ENCODE measurements at regions not wholly inside any gene's neighbourhood (a gene's known extent, or its start where the extent isn't known, plus 50 kb on each side); places are given as distances from the start of the nearest gene placed in this dataset.

DNA sequence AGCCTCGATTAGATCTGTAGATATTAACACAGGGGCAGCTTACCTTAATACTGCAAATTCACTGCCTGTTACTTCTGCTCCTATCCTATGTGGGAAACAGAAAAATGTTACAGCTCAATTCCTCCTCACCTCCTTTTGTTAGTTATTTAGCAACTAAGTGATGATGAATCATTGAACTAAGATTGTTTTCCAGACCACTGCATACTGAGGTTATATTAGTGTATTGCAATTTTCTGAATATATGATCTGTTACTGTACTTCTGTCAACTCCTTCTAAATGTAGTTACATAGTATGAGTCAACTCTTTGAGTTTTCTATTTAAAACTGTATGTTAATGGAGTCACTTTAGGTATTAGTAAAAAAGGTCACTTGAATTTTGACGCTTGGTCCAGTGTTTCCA lies 331.5 kb upstream of the SLCO3A1 start:
- DNase-seq (ENCODE audit: low spot score), result no peak

- DNase-seq (ENCODE audit: low spot score), result peak; percentile 13
Observed at GRCh38 chr15:91522605-91523332, 330.7 kb upstream of the SLCO3A1 start.

DNA sequence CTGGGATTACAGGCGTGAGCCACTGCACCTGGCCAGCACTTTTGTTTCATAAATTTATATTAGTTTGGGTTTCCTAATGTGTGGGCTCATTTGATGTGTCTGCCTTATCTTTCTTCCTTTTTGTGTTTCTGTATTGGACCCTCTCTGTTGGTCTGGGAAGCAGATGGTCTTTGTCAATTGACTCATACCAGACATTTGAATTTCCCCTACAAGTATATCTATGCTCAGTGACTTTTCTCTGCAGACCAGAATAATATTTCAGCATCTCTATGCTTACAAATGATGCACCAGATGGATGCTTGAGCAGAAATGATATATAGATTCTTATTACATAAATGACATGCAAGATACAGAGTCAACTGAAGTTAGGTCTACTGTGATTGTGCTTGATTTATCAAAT lies 329.9 kb upstream of the SLCO3A1 start:
- DNase-seq (ENCODE audit: low spot score), result no peak

- no peak for DNase-seq (ENCODE audit: low spot score)
Observed at GRCh38 chr15:91524534-91524933, 329.0 kb upstream of the SLCO3A1 start.

DNA sequence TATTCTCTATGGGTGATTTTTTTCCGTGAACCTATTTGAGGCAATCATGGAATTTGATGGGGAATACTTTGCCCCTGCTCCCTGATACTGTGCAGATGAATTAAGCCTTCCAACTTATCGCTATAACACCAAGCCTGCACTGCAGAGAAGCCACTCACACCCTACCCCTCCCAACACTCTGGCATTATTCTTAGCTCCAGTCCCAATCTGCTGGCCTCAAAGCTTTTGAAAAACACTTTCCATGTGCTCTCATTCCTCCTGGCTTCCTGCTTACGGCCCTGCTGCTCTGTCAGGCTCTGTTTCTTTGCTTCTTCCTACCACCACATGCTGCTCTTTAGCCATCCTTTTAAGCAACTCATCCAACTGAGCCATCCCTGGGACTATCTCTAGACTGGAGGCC lies 327.8 kb upstream of the SLCO3A1 start:
- no peak for DNase-seq (ENCODE audit: low spot score)

- DNase-seq (ENCODE audit: low spot score), result no peak
Observed at GRCh38 chr15:91526424-91526823, 327.1 kb upstream of the SLCO3A1 start.

- no peak for DNase-seq (ENCODE audit: low spot score)
Observed at GRCh38 chr15:91528801-91529200, 324.7 kb upstream of the SLCO3A1 start.

GRCh38 chr15:91529534-91529933 lies 324.0 kb upstream of the SLCO3A1 start:
- peak; percentile 18 for DNase-seq (ENCODE audit: low spot score)

- no peak for DNase-seq (ENCODE audit: low spot score)
Observed at GRCh38 chr15:91530279-91530678, 323.2 kb upstream of the SLCO3A1 start.

DNA sequence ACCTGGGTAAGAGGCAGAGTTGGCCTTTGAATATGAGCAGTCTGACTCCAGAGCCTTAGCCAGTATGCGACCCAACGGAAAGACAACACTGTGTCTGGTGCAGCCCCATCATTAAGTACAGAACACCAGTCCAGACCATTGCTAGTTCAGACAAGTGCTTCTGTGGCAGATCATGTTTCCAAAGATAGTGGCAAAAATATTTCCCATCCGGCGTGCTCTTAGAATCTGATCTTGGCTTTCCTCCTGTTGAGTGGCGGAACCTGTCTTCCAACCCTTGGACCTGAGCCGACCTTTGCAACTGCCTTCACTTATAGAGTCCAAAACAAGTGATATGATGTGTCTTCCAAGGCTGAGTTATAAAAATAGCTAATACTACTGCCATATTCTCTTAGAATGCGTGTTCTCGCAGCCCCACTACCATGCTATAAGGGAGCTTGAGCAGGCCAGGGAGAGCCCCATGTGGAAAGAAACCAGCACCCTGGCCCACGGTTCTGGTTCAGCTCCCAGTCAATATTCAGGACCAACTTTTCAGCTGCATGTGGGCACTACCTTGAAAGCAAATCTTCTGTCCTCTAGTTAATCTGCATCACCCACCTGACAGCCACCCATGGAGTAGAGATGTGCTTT lies 322.4 kb upstream of the SLCO3A1 start:
- DNase-seq (ENCODE audit: low spot score), result no peak

DNA sequence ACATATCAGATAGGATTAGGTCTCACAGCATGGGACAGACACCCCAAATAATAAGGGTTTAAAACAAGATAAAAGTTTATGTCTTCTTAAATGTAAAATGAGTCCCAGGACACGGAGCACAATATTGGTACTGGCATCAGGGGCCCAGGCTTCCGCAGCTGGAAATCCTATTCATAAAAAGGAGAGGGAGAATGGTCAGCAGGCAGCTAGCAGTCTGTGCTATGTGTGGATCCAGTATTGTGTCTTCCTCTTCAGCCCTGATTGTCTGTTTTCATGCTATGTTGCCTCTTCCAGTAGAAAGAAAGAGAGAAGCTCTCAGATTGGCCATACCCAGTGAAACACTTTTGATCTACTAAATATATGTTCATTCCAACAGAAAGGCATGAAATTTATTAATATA lies 319.3 kb upstream of the SLCO3A1 start:
- no peak for DNase-seq (ENCODE audit: low spot score)

GRCh38 chr15:91534976-91535375 lies 318.5 kb upstream of the SLCO3A1 start:
- no peak for DNase-seq (ENCODE audit: low spot score)

DNA sequence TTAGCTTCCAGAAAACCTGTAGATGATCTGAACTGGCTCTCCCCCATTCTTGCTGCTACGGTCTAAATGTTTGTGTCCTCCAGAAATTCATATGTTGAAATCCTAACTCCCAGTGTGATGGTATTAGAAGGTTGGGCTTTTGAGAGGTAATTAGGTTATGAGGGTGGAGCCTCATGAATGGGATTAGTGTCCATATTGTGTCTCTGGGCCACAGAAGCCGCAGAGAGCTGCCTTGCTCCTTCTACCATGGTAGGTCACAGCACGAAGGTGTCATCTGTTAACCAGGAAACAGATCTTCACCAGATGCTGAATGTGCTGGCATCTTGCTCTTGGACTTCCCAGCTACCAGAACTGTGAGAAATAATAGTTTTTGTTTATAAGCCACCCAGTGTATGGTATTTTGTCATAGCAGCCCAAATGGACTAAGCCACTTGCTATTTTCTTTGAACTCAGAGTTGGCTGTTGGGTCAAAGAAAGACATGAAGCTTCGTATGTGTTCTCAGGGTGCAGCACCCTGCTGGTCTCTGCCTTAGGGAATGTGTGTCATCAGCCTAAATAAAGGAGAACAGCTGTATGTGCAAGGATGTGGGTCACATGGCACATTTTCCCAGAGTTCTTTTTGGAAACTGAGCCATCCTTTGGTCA lies 317.5 kb upstream of the SLCO3A1 start:
- peak; percentile 69 for DNase-seq (ENCODE audit: low spot score)

- DNase-seq (ENCODE audit: low spot score), result no peak
Observed at GRCh38 chr15:91537856-91538255, 315.7 kb upstream of the SLCO3A1 start.

GRCh38 chr15:91538782-91539181 lies 314.7 kb upstream of the SLCO3A1 start:
- no peak for DNase-seq (ENCODE audit: low spot score)

DNA sequence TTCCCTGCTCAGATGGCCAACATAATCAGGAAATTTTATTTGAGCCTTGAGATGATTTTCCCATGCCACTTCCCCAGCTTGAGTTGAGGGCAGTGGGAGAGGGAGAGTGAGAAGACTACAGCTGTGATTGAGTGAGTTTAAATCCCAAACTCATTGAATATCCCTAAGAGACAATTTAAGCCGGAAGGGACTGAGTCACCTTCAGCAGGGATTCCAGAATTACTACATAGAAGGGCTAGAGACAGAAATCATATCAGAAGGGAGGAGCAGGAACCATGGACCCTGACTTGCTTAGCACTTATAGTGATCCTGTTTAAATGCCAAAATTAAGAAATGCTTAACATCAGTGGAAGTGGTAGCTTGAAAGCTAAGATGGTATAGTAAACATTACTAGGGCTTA lies 312.2 kb upstream of the SLCO3A1 start:
- no peak for DNase-seq (ENCODE audit: low spot score)

DNA sequence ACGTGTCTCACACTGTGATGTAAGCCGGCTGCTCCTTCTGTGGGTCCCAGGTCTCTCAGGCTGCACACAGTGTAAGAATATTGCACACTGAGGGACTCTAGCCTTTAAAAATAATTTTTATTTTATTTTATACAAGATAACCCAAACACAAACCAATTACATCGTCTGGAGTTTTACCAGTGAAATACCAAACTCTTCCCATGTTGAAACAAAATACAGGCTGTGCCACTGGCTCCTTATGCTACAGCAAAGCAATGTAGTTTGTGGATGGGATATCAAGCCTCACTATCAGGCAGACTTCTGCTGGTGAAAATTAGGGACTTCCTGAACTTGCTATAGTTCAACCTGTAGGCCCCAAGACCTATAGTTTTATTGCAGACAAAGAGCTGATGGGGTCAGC lies 311.3 kb upstream of the SLCO3A1 start:
- no peak for DNase-seq (ENCODE audit: low spot score)

DNA sequence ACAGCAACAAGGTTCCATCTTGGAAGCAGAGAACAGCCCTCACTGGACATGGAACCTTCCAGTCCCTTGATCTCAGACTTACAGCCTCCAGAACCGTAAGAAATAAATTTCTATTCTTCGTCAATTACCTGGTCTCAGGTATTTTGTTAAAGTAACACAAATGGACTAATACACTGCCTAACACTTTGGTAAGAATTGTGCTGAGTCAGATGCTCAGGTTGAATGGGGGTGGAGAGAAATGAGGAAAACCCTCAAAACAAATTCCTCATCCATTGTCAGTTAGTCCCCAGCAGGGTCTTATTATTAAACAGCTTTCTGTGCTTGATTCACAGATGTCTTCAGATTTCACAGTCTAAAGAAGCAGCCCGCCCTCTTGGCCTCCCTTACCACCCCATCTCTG lies 306.2 kb upstream of the SLCO3A1 start:
- no peak for DNase-seq (ENCODE audit: low spot score)

GRCh38 chr15:91548549-91548948 lies 305.0 kb upstream of the SLCO3A1 start:
- DNase-seq (ENCODE audit: low spot score), result no peak

DNA sequence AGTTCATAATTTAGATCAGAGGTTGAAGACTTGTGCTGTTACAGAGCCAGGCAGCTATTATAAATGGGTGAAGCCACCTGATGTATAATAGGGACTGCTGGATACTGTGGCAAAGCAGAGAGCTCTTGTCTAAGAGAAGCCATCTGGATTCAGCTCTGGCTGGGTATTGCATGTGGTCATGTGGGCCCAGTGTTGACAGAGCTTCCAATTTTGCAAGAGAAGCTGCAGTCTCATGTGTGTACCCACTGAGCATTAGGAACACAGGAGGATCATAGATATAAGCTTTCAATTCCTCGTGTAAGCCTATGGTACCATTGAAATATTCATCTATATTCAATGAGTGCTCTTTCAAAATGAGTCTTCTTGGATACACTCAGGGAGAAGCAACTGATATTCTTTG lies 303.9 kb upstream of the SLCO3A1 start:
- no peak for DNase-seq (ENCODE audit: low spot score)

DNA sequence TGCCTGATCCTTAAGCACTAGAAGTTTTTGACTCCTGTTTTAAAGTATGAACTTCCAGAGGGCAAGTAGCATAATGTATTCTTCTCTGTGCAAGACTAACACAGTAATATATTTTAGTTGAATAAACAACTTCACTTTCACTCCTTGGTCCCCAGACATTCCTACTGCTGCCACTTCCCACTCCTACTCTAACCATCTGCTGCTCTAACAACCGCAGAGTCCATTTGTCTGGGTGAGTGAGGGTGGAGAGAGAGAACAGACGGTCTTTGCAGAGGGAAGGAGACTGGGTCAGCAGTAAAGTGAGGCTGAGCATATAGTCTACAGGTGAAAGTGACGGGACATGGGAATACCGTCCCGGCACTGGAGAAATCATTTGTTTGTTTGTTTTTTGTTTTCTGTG lies 301.0 kb upstream of the SLCO3A1 start:
- DNase-seq (ENCODE audit: low spot score), result no peak

GRCh38 chr15:91553196-91553854 lies 300.2 kb upstream of the SLCO3A1 start:
- peak; percentile 17 for DNase-seq (ENCODE audit: low spot score)

DNA sequence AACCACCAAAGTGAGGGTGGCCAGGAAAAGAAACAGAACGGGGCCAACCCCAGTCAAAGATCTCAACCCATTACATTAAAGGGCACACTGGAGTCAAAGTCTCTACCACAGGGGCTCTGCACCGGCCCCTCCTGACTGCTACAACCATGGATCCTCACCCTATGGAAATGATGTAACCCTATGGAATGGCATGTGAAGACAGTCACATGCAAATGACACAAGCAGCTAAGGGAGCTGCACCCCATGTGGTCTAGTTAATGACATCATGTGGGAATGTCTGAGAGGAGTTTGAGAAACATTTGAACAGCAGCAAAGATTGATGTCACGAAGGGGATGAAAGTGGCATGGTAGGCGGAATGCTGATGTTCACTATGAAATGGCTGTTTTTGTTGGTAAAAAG lies 298.2 kb upstream of the SLCO3A1 start:
- DNase-seq (ENCODE audit: low spot score), result peak; percentile 31

All from SW480 (cell line).